ENCODE measurements at regions not wholly inside any gene's neighbourhood (a gene's known extent, or its start where the extent isn't known, plus 50 kb on each side); places are given as distances from the start of the nearest gene placed in this dataset.

- H3K79me2 ChIP-seq (replicated peaks; ENCODE audit: insufficient read depth, low read length) = no peaks in the 10 kb centered on the region
- H3K36me3 ChIP-seq (ENCODE audit: insufficient read depth, low read length) = no peaks in the 10 kb centered on the region
Observed at GRCh38 chr10:108696792-108697477, 1226.4 kb downstream of the XPNPEP1 start.

DNA sequence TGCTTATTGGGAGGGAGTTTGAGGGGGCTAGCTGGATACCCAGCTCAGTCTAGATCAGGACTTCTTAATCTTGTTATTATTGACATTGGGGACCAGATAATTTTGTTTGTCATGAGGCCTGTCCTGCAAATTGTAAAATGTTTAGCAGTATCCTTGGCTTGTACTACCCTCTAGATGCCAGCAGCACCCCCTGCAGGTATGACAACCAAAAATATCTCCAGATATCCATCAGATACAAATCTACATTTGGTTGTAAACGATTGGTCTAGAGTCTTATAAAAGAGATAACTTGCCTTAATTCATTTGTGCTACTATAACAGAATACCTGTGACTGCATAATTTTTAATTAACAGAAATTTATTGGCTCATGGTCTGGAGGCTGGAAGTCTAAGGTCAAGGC is 1232.2 kb downstream of the XPNPEP1 start:
- no peaks in the 10 kb centered on the region for H3K79me2 ChIP-seq (replicated peaks; ENCODE audit: insufficient read depth, low read length)
- H3K9me2 ChIP-seq (ENCODE audit: insufficient read depth, low read length) = no peaks in the 10 kb centered on the region
- H4K20me1 ChIP-seq (ENCODE audit: insufficient read depth) = no peaks in the 10 kb centered on the region
- H3K27ac ChIP-seq (ENCODE audit: low read length) = no peak overlapping the region
- no peak overlapping the region for H3K4me2 ChIP-seq (ENCODE audit: low read length)
- TF ChIP-seq POLR2AphosphoS5 (IDR thresholded peaks at IDR 0.05) (no peak), TAF1 (IDR thresholded peaks at IDR 0.05; ENCODE audit: low read depth) (no peak), SMC3 (conservative IDR thresholded peaks at IDR 0.05; ENCODE audit: poor library complexity) (no peak), MXI1 (conservative IDR thresholded peaks at IDR 0.05; ENCODE audit: poor library complexity, severe bottlenecking) (no peak), RAD21 (conservative IDR thresholded peaks at IDR 0.05) (no peak), EP300 (conservative IDR thresholded peaks at IDR 0.05; ENCODE audit: poor library complexity, severe bottlenecking) (no peak), EZH2 (IDR thresholded peaks at IDR 0.05; ENCODE audit: borderline replicate concordance, insufficient read depth, low read length, poor library complexity, severe bottlenecking) (no peak)
- TF ChIP-seq, protein P1, sequence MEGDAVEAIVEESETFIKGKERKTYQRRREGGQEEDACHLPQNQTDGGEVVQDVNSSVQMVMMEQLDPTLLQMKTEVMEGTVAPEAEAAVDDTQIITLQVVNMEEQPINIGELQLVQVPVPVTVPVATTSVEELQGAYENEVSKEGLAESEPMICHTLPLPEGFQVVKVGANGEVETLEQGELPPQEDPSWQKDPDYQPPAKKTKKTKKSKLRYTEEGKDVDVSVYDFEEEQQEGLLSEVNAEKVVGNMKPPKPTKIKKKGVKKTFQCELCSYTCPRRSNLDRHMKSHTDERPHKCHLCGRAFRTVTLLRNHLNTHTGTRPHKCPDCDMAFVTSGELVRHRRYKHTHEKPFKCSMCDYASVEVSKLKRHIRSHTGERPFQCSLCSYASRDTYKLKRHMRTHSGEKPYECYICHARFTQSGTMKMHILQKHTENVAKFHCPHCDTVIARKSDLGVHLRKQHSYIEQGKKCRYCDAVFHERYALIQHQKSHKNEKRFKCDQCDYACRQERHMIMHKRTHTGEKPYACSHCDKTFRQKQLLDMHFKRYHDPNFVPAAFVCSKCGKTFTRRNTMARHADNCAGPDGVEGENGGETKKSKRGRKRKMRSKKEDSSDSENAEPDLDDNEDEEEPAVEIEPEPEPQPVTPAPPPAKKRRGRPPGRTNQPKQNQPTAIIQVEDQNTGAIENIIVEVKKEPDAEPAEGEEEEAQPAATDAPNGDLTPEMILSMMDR (IDR thresholded peaks at IDR 0.05; ENCODE audit: poor library complexity, severe bottlenecking) = no peak
- TF ChIP-seq, protein P2, sequence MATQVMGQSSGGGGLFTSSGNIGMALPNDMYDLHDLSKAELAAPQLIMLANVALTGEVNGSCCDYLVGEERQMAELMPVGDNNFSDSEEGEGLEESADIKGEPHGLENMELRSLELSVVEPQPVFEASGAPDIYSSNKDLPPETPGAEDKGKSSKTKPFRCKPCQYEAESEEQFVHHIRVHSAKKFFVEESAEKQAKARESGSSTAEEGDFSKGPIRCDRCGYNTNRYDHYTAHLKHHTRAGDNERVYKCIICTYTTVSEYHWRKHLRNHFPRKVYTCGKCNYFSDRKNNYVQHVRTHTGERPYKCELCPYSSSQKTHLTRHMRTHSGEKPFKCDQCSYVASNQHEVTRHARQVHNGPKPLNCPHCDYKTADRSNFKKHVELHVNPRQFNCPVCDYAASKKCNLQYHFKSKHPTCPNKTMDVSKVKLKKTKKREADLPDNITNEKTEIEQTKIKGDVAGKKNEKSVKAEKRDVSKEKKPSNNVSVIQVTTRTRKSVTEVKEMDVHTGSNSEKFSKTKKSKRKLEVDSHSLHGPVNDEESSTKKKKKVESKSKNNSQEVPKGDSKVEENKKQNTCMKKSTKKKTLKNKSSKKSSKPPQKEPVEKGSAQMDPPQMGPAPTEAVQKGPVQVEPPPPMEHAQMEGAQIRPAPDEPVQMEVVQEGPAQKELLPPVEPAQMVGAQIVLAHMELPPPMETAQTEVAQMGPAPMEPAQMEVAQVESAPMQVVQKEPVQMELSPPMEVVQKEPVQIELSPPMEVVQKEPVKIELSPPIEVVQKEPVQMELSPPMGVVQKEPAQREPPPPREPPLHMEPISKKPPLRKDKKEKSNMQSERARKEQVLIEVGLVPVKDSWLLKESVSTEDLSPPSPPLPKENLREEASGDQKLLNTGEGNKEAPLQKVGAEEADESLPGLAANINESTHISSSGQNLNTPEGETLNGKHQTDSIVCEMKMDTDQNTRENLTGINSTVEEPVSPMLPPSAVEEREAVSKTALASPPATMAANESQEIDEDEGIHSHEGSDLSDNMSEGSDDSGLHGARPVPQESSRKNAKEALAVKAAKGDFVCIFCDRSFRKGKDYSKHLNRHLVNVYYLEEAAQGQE (IDR thresholded peaks at IDR 0.05; ENCODE audit: borderline replicate concordance) = no peak
- no peaks in the 10 kb centered on the region for H3K27me3 ChIP-seq (ENCODE audit: insufficient read depth, low read depth, low read length)
- no peaks in the 10 kb centered on the region for H3K36me3 ChIP-seq (ENCODE audit: insufficient read depth, low read length)
- H2AFZ ChIP-seq (ENCODE audit: low read depth, low read length) = no peak overlapping the region
- no peaks in the 10 kb centered on the region for H3F3A ChIP-seq (ENCODE audit: insufficient read depth, low read length, poor library complexity, severe bottlenecking)
- H3K9ac ChIP-seq (ENCODE audit: low read length) = no peak overlapping the region
- no peaks in the 10 kb centered on the region for H3K9me3 ChIP-seq (ENCODE audit: low read length)
- H3K4me3 ChIP-seq (ENCODE audit: low read length) = no peak overlapping the region

More at GRCh38 chr10:108696792-108697477, 1226.4 kb downstream of the XPNPEP1 start:
- Histone ChIP-seq H4K20me1 (ENCODE audit: insufficient read depth) (no peaks in the 10 kb centered on the region), H3K9me3 (ENCODE audit: low read length) (no peaks in the 10 kb centered on the region), H3K4me2 (ENCODE audit: low read length) (no peak overlapping the region), H3K9ac (ENCODE audit: low read length) (no peak overlapping the region), H3F3A (ENCODE audit: insufficient read depth, low read length, poor library complexity, severe bottlenecking) (no peaks in the 10 kb centered on the region), H3K27ac (ENCODE audit: low read length) (no peak overlapping the region), H2AFZ (ENCODE audit: low read depth, low read length) (no peak overlapping the region), H3K27me3 (ENCODE audit: insufficient read depth, low read depth, low read length) (no peaks in the 10 kb centered on the region), H3K9me2 (ENCODE audit: insufficient read depth, low read length) (no peaks in the 10 kb centered on the region), H3K4me3 (ENCODE audit: low read length) (no peak overlapping the region)
- TF ChIP-seq, protein P1 (IDR thresholded peaks at IDR 0.05; ENCODE audit: poor library complexity, severe bottlenecking) = no peak
